GM12878 (cell line): ENCODE measurements at regions not wholly inside any gene's neighbourhood (a gene's known extent, or its start where the extent isn't known, plus 50 kb on each side); places are given as distances from the start of the nearest gene placed in this dataset.

Experiments
- JUNB ChIP-seq: IDR thresholded peaks from 2 replicates; pipeline ENCODE4 v1.6.1; 2016; ENCODE audit warnings: antibody characterized with exemption, mild to moderate bottlenecking
- MEF2A ChIP-seq: IDR thresholded peaks from 2 replicates; pipeline ENCODE4 v1.6.1; 2011; ENCODE audit warnings: low read depth, mild to moderate bottlenecking, low read length, moderate library complexity; ENCODE audit not compliant: insufficient read depth
- POLR2A ChIP-seq: IDR thresholded peaks from 2 replicates; pipeline ENCODE4 v1.6.1; 2011; ENCODE audit warnings: low read depth, mild to moderate bottlenecking, low read length
- SMARCA5 ChIP-seq: fragments of 450-650 bp; IDR thresholded peaks from 2 replicates; pipeline ENCODE4 v1.6.1; 2017; ENCODE audit warnings: mild to moderate bottlenecking
- ZBTB11 ChIP-seq: fragments of 450-650 bp; formaldehyde crosslinking; IDR thresholded peaks from 2 replicates; pipeline ENCODE4 v1.5.0; 2022; ENCODE audit warnings: mild to moderate bottlenecking, missing genetic modification characterization
- ZZZ3 ChIP-seq: IDR thresholded peaks from 2 replicates; pipeline ENCODE4 v1.6.1; 2011; ENCODE audit warnings: low read depth; ENCODE audit not compliant: control insufficient read depth, insufficient read length
- TF ChIP-seq, protein P1 (sequence below), 3 experiments: IDR thresholded peaks in 2 of 3; conservative IDR thresholded peaks in 1 of 3; 2 replicates each; pipeline ENCODE4 v1.5.1; 2011; ENCODE audit warnings: low read depth in 3 of 3, low read length in 3 of 3, mild to moderate bottlenecking in 3 of 3, control low read depth in 2 of 3, moderate library complexity in 2 of 3, inconsistent platforms in 1 of 3, mixed read lengths in 1 of 3; ENCODE audit not compliant: control insufficient read depth in 2 of 3, insufficient read depth in 1 of 3; ENCODE audit errors: extremely low read depth in 1 of 3
- TF ChIP-seq, protein P2 (sequence below): fragments of 450-650 bp; IDR thresholded peaks from 2 replicates; pipeline ENCODE4 v1.6.1; 2018; ENCODE audit warnings: mild to moderate bottlenecking, low read depth, moderate library complexity; ENCODE audit not compliant: partially characterized antibody
- TF ChIP-seq, protein P3 (sequence below): IDR thresholded peaks from 2 replicates; pipeline ENCODE4 v1.6.1; 2011; ENCODE audit warnings: low read depth, mild to moderate bottlenecking, low read length, moderate library complexity, borderline replicate concordance; ENCODE audit errors: extremely low read depth

GRCh38 chr4:121217351-121217750 lies 53.2 kb upstream of the TNIP3 start:
- TF ChIP-seq, protein P1, sequence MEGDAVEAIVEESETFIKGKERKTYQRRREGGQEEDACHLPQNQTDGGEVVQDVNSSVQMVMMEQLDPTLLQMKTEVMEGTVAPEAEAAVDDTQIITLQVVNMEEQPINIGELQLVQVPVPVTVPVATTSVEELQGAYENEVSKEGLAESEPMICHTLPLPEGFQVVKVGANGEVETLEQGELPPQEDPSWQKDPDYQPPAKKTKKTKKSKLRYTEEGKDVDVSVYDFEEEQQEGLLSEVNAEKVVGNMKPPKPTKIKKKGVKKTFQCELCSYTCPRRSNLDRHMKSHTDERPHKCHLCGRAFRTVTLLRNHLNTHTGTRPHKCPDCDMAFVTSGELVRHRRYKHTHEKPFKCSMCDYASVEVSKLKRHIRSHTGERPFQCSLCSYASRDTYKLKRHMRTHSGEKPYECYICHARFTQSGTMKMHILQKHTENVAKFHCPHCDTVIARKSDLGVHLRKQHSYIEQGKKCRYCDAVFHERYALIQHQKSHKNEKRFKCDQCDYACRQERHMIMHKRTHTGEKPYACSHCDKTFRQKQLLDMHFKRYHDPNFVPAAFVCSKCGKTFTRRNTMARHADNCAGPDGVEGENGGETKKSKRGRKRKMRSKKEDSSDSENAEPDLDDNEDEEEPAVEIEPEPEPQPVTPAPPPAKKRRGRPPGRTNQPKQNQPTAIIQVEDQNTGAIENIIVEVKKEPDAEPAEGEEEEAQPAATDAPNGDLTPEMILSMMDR (IDR thresholded peaks at IDR 0.05 in 2 of 3, conservative IDR thresholded peaks at IDR 0.05 in 1 of 3; ENCODE audit: control insufficient read depth in 2 of 3, extremely low read depth in 1 of 3, insufficient read depth in 1 of 3, low read depth in 3 of 3, low read length in 3 of 3), result no peak
- TF ChIP-seq JUNB, result no peak
- no peak for TF ChIP-seq ZBTB11 (CRISPR knock-in tag)
- TF ChIP-seq ZZZ3, result no peak
- TF ChIP-seq POLR2A, result no peak
- TF ChIP-seq, protein P2, sequence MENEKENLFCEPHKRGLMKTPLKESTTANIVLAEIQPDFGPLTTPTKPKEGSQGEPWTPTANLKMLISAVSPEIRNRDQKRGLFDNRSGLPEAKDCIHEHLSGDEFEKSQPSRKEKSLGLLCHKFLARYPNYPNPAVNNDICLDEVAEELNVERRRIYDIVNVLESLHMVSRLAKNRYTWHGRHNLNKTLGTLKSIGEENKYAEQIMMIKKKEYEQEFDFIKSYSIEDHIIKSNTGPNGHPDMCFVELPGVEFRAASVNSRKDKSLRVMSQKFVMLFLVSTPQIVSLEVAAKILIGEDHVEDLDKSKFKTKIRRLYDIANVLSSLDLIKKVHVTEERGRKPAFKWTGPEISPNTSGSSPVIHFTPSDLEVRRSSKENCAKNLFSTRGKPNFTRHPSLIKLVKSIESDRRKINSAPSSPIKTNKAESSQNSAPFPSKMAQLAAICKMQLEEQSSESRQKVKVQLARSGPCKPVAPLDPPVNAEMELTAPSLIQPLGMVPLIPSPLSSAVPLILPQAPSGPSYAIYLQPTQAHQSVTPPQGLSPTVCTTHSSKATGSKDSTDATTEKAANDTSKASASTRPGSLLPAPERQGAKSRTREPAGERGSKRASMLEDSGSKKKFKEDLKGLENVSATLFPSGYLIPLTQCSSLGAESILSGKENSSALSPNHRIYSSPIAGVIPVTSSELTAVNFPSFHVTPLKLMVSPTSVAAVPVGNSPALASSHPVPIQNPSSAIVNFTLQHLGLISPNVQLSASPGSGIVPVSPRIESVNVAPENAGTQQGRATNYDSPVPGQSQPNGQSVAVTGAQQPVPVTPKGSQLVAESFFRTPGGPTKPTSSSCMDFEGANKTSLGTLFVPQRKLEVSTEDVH, result no peak
- no peak for TF ChIP-seq MEF2A
- TF ChIP-seq, protein P3, sequence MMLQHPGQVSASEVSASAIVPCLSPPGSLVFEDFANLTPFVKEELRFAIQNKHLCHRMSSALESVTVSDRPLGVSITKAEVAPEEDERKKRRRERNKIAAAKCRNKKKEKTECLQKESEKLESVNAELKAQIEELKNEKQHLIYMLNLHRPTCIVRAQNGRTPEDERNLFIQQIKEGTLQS, result no peak
- no peak for TF ChIP-seq SMARCA5
